MM.1S (cell line): ENCODE measurements at regions not wholly inside any gene's neighbourhood (a gene's known extent, or its start where the extent isn't known, plus 50 kb on each side); places are given as distances from the start of the nearest gene placed in this dataset.

Experiments
- DNase-seq: peaks from one replicate; pipeline ENCODE4 v3.0.0-alpha.2; 2015
- H2AFZ ChIP-seq: fragments of 300-600 bp; sonication (generic); 2 replicates; pipeline ENCODE4 v1.6.0; 2016; ENCODE audit warnings: antibody characterized with exemption, low read length
- H3F3A ChIP-seq: fragments of 300-600 bp; sonication (generic); 2 replicates; pipeline ENCODE4 v1.6.1; 2016; ENCODE audit warnings: mild to moderate bottlenecking, antibody characterized with exemption, low read length, moderate library complexity, mixed read lengths; ENCODE audit not compliant: insufficient read depth
- H3K27ac ChIP-seq: fragments of 300-600 bp; sonication (generic); 2 replicates; pipeline ENCODE4 v1.5.1; 2016; ENCODE audit warnings: mild to moderate bottlenecking, low read length
- H3K27me3 ChIP-seq: fragments of 300-600 bp; sonication (generic); replicated peaks from 2 replicates; pipeline ENCODE4 v1.6.0; 2016; ENCODE audit warnings: low read length; ENCODE audit not compliant: insufficient read depth
- H3K36me3 ChIP-seq: fragments of 300-600 bp; sonication (generic); replicated peaks from 2 replicates; pipeline ENCODE4 v1.6.1; 2016; ENCODE audit warnings: mild to moderate bottlenecking, low read length, mixed read lengths; ENCODE audit not compliant: insufficient read depth
- H3K4me1 ChIP-seq: fragments of 300-600 bp; sonication (generic); 2 replicates; pipeline ENCODE4 v1.6.1; 2016; ENCODE audit warnings: low read length, mixed read lengths
- H3K4me2 ChIP-seq: fragments of 300-600 bp; sonication (generic); 2 replicates; pipeline ENCODE4 v1.6.0; 2016; ENCODE audit warnings: low read depth, low read length
- H3K4me3 ChIP-seq: fragments of 300-600 bp; sonication (generic); 2 replicates; pipeline ENCODE4 v1.5.1; 2016; ENCODE audit warnings: low read length, mixed read lengths
- H3K79me2 ChIP-seq: fragments of 300-600 bp; sonication (generic); 2 replicates; pipeline ENCODE4 v1.6.1; 2016; ENCODE audit warnings: mixed run types, low read length, mixed read lengths
- H3K9ac ChIP-seq: fragments of 300-600 bp; sonication (generic); 2 replicates; pipeline ENCODE4 v1.6.1; 2016; ENCODE audit warnings: low read length, mixed read lengths
- H3K9me2 ChIP-seq: fragments of 300-600 bp; sonication (generic); replicated peaks from 2 replicates; pipeline ENCODE4 v1.6.1; 2016; ENCODE audit warnings: mild to moderate bottlenecking, low read length, mixed read lengths; ENCODE audit not compliant: insufficient read depth
- H3K9me3 ChIP-seq: fragments of 300-600 bp; sonication (generic); replicated peaks from 2 replicates; pipeline ENCODE4 v1.6.1; 2016; ENCODE audit warnings: mild to moderate bottlenecking, low read length, mixed read lengths; ENCODE audit not compliant: insufficient read depth
- H4K20me1 ChIP-seq: fragments of 300-600 bp; sonication (generic); 2 replicates; pipeline ENCODE4 v1.6.1; 2016; ENCODE audit warnings: mild to moderate bottlenecking, low read length, moderate library complexity, mixed read lengths; ENCODE audit not compliant: insufficient read depth
- EZH2 ChIP-seq: fragments of 300-600 bp; sonication (generic); optimal IDR thresholded peaks from 2 replicates; pipeline ENCODE3; 2017; ENCODE audit warnings: low read depth, mild to moderate bottlenecking, antibody characterized with exemption, low read length, mixed read lengths
- EZH2phosphoT487 ChIP-seq: fragments of 300-600 bp; sonication (generic); IDR thresholded peaks from 2 replicates; pipeline ENCODE4 v1.6.1; 2018; ENCODE audit warnings: antibody characterized with exemption, low read length
- TF ChIP-seq, protein P1 (sequence below): fragments of 300-600 bp; sonication (generic); IDR thresholded peaks from 2 replicates; pipeline ENCODE4 v1.5.1; 2016; ENCODE audit warnings: antibody characterized with exemption, low read length, mixed read lengths

DNA sequence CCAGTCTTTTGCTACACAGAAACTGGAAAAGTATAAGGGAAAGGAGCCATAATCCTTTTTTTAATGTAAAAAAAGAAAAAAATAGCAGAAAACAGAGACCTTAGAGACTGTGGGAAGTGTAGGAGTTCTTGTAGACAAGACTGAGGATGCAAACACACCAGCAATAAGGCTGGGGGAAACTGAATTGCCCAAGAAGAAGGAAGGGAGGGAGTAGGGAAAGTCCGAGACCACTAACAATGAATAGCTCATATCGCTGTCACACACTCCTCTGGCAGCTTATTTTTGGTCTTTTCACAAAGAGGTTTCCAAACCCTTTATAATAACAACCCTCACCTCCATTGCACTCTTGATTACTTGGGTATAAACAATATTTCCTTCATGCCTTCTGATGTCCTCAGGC is 952.0 kb downstream of the SLITRK5 start:
- no peak overlapping the region for H3K9ac ChIP-seq
- H3F3A ChIP-seq: no peaks in the 10 kb centered on the region
- H4K20me1 ChIP-seq: no peaks in the 10 kb centered on the region
- H3K4me2 ChIP-seq: no peak overlapping the region
- H3K4me3 ChIP-seq: no peak overlapping the region
- H3K9me2 ChIP-seq: no peaks in the 10 kb centered on the region
- no peak for DNase-seq
- TF ChIP-seq, protein P1, sequence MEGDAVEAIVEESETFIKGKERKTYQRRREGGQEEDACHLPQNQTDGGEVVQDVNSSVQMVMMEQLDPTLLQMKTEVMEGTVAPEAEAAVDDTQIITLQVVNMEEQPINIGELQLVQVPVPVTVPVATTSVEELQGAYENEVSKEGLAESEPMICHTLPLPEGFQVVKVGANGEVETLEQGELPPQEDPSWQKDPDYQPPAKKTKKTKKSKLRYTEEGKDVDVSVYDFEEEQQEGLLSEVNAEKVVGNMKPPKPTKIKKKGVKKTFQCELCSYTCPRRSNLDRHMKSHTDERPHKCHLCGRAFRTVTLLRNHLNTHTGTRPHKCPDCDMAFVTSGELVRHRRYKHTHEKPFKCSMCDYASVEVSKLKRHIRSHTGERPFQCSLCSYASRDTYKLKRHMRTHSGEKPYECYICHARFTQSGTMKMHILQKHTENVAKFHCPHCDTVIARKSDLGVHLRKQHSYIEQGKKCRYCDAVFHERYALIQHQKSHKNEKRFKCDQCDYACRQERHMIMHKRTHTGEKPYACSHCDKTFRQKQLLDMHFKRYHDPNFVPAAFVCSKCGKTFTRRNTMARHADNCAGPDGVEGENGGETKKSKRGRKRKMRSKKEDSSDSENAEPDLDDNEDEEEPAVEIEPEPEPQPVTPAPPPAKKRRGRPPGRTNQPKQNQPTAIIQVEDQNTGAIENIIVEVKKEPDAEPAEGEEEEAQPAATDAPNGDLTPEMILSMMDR: no peak
- TF ChIP-seq EZH2phosphoT487 (no peak), EZH2 (no peak)
- H2AFZ ChIP-seq: no peak overlapping the region
- H3K36me3 ChIP-seq: no peaks in the 10 kb centered on the region
- no peak overlapping the region for H3K27ac ChIP-seq
- no peaks in the 10 kb centered on the region for H3K4me1 ChIP-seq
- H3K27me3 ChIP-seq: no peaks in the 10 kb centered on the region
- no peaks in the 10 kb centered on the region for H3K9me3 ChIP-seq
- H3K79me2 ChIP-seq: no peaks in the 10 kb centered on the region

DNA sequence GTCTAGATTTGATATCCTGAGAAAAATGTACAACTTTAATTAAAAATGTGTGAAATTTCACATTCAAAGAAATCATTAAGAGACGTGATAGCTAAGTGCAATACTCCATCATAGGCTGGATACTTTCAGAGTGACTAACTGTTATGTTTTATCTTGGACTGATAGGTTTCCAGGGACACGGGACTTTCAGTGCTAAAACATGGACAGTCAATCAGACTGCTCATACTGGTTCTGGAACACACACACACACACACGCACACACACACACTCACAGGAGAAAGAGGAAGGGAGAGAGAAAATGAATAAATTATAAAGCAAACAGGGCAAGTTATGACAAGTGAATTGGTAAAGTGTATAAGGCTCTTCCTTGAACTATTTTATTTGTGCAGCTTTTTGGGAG is 955.9 kb downstream of the SLITRK5 start:
- DNase-seq: no peak
- Histone ChIP-seq H3K36me3 (no peaks in the 10 kb centered on the region), H3K79me2 (no peaks in the 10 kb centered on the region), H3K27me3 (no peaks in the 10 kb centered on the region), H3K9me2 (no peaks in the 10 kb centered on the region), H3K9ac (no peak overlapping the region), H2AFZ (no peak overlapping the region), H3F3A (no peaks in the 10 kb centered on the region), H3K4me3 (no peak overlapping the region), H4K20me1 (no peaks in the 10 kb centered on the region), H3K27ac (no peak overlapping the region), H3K9me3 (no peaks in the 10 kb centered on the region), H3K4me1 (no peaks in the 10 kb centered on the region), H3K4me2 (no peak overlapping the region)
- TF ChIP-seq, protein P1: no peak
- TF ChIP-seq EZH2phosphoT487 (no peak), EZH2 (no peak)

DNA sequence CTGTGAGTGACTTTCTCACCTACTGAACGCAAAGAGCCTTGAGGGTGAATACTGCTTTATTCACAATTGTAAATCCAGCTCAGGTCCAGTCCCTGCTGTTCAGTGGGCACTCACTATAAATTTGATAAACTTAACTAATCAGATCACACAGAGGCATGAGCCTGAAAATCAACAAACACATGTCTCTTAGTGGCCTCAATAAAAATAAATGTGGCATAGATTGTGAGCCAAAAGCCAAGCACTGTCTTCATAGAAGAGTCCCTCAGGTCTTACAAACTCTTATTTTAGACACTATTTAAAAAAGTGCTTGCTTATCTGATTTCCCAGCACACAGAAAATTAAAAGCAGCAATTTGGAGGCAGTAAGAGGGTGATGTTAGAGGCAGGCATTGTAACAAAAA is 957.7 kb downstream of the SLITRK5 start:
- H3K9me3 ChIP-seq: no peaks in the 10 kb centered on the region
- no peaks in the 10 kb centered on the region for H3K4me1 ChIP-seq
- H3K27ac ChIP-seq: no peak overlapping the region
- H3K27me3 ChIP-seq: no peaks in the 10 kb centered on the region
- H3K9me2 ChIP-seq: no peaks in the 10 kb centered on the region
- no peak overlapping the region for H3K9ac ChIP-seq
- no peak overlapping the region for H3K4me3 ChIP-seq
- H2AFZ ChIP-seq: no peak overlapping the region
- H3K79me2 ChIP-seq: no peaks in the 10 kb centered on the region
- no peaks in the 10 kb centered on the region for H4K20me1 ChIP-seq
- no peak for DNase-seq
- H3F3A ChIP-seq: no peaks in the 10 kb centered on the region
- H3K36me3 ChIP-seq: no peaks in the 10 kb centered on the region
- no peak overlapping the region for H3K4me2 ChIP-seq
- TF ChIP-seq EZH2phosphoT487 (no peak), EZH2 (no peak)
- TF ChIP-seq, protein P1: no peak
